ENCODE measurements at regions not wholly inside any gene's neighbourhood (a gene's known extent, or its start where the extent isn't known, plus 50 kb on each side); places are given as distances from the start of the nearest gene placed in this dataset.

- TF ChIP-seq CTCF (IDR thresholded peaks at IDR 0.05): no peak
- no peak for TF ChIP-seq POLR2A (IDR thresholded peaks at IDR 0.05)
These were observed 569.8 kb upstream of the LRRTM1 start for GRCh38 chr2:80874374-80874773.

Measured in body of pancreas (tissue), 4 donors.